DND-41 (cell line): ENCODE measurements at regions not wholly inside any gene's neighbourhood (a gene's known extent, or its start where the extent isn't known, plus 50 kb on each side); places are given as distances from the start of the nearest gene placed in this dataset.

Experiments
- ATAC-seq: fragments of 200-7000 bp; cut with Tn5 transposase; 3 replicates; pipeline ENCODE4 v1.9.1; 2021; ENCODE audit warnings: low read depth; ENCODE audit not compliant: insufficient read depth
- DNase-seq: peaks from one replicate; pipeline ENCODE4 v3.0.0-alpha.2; 2020
- H2AFZ ChIP-seq: 2 replicates; pipeline ENCODE4 v1.6.0; 2012; ENCODE audit warnings: low read depth, low read length
- H3K27ac ChIP-seq: 2 replicates; pipeline ENCODE4 v1.5.1; 2012; ENCODE audit warnings: low read length, inconsistent platforms
- H3K27me3 ChIP-seq: fragments of 200-600 bp; sonication (generic); 2 replicates; pipeline ENCODE4 v1.6.0; 2012; ENCODE audit warnings: low read length, mild to moderate bottlenecking, inconsistent platforms; ENCODE audit not compliant: insufficient read depth, poor library complexity
- H3K36me3 ChIP-seq: 2 replicates; pipeline ENCODE4 v1.5.1; 2012; ENCODE audit warnings: low read length, inconsistent platforms; ENCODE audit not compliant: insufficient read depth
- H3K4me1 ChIP-seq: 2 replicates; pipeline ENCODE4 v1.5.1; 2012; ENCODE audit warnings: mild to moderate bottlenecking, low read length; ENCODE audit not compliant: insufficient read depth
- H3K4me2 ChIP-seq: 2 replicates; pipeline ENCODE4 v1.6.0; 2012; ENCODE audit warnings: mild to moderate bottlenecking, moderate library complexity, low read length, inconsistent platforms; ENCODE audit not compliant: insufficient read depth
- H3K4me3 ChIP-seq, 2 experiments: fragments of 200-600 bp in 1 of 2; shearing (Covaris generic) in 1 of 2; 2 replicates each; pipeline ENCODE4 v1.5.1; 2012 to 2016; ENCODE audit warnings: inconsistent platforms in 2 of 2, low read length in 2 of 2, mild to moderate bottlenecking in 2 of 2, low read depth in 1 of 2, moderate library complexity in 1 of 2
- H3K79me2 ChIP-seq: 2 replicates; pipeline ENCODE4 v1.6.0; 2012; ENCODE audit warnings: low read length, inconsistent platforms; ENCODE audit not compliant: insufficient read depth
- H3K9ac ChIP-seq: 2 replicates; pipeline ENCODE4 v1.6.0; 2012; ENCODE audit warnings: low read depth, mild to moderate bottlenecking, inconsistent platforms, low read length, moderate library complexity
- H3K9me3 ChIP-seq: 2 replicates; pipeline ENCODE4 v1.5.1; 2012; ENCODE audit warnings: low read length, moderate library complexity, mild to moderate bottlenecking, inconsistent platforms; ENCODE audit not compliant: insufficient read depth, severe bottlenecking
- H4K20me1 ChIP-seq: 2 replicates; pipeline ENCODE4 v1.6.0; 2012; ENCODE audit warnings: low read length; ENCODE audit not compliant: insufficient read depth
- CTCF ChIP-seq: IDR thresholded peaks from 2 replicates; pipeline ENCODE4 v1.5.1; 2012; ENCODE audit warnings: borderline replicate concordance, low read length, moderate library complexity, mild to moderate bottlenecking; ENCODE audit not compliant: poor library complexity, severe bottlenecking; ENCODE audit errors: extremely low read depth
- EZH2 ChIP-seq: IDR thresholded peaks from 3 replicates; pipeline ENCODE4 v1.6.1; 2012; ENCODE audit warnings: borderline replicate concordance, low read depth, mild to moderate bottlenecking, moderate library complexity, low read length, inconsistent platforms; ENCODE audit not compliant: severe bottlenecking

- Histone ChIP-seq H3K4me3 (no peak overlapping the region), H3K36me3 (no peaks in the 10 kb centered on the region), H3K9me3 (peaks cover 15% of the 10 kb centered on the region), H3K79me2 (no peaks in the 10 kb centered on the region), H4K20me1 (no peaks in the 10 kb centered on the region), H3K4me2 (no peak overlapping the region), H3K27me3 (peaks cover 4% of the 10 kb centered on the region), H3K9ac (no peak overlapping the region), H2AFZ (no peak overlapping the region), H3K27ac (no peak overlapping the region), H3K4me1 (no peaks in the 10 kb centered on the region)
- no peak for TF ChIP-seq EZH2
- TF ChIP-seq CTCF: no peak
- DNase-seq: no peak
- no peak for ATAC-seq
Measured at GRCh38 chr10:28842321-28842720, 165.0 kb downstream of the BAMBI start.

GRCh38 chr10:28845009-28845682 lies 167.8 kb downstream of the BAMBI start:
- DNase-seq: no peak
- H3K27me3 ChIP-seq: no peaks in the 10 kb centered on the region
- peaks cover 15% of the 10 kb centered on the region for H3K9me3 ChIP-seq
- H3K4me2 ChIP-seq: no peak overlapping the region
- TF ChIP-seq EZH2 (no peak), CTCF (no peak)
- no peaks in the 10 kb centered on the region for H3K36me3 ChIP-seq
- no peaks in the 10 kb centered on the region for H3K4me1 ChIP-seq
- no peaks in the 10 kb centered on the region for H3K79me2 ChIP-seq
- no peak for ATAC-seq
- H3K27ac ChIP-seq: no peak overlapping the region
- H3K9ac ChIP-seq: no peak overlapping the region
- no peak overlapping the region for H2AFZ ChIP-seq
- no peak overlapping the region for H3K4me3 ChIP-seq
- no peaks in the 10 kb centered on the region for H4K20me1 ChIP-seq

GRCh38 chr10:28849309-28849708 lies 172.0 kb downstream of the BAMBI start:
- Histone ChIP-seq H3K27me3 (no peaks in the 10 kb centered on the region), H3K4me3 (no peak overlapping the region), H3K9me3 (peaks cover 14% of the 10 kb centered on the region), H3K4me1 (no peaks in the 10 kb centered on the region), H2AFZ (no peak overlapping the region), H3K36me3 (no peaks in the 10 kb centered on the region), H3K27ac (no peak overlapping the region), H3K4me2 (no peak overlapping the region), H4K20me1 (no peaks in the 10 kb centered on the region), H3K9ac (no peak overlapping the region), H3K79me2 (no peaks in the 10 kb centered on the region)
- TF ChIP-seq CTCF (no peak), EZH2 (no peak)
- ATAC-seq: no peak
- no peak for DNase-seq
